ENCODE measurements at regions not wholly inside any gene's neighbourhood (a gene's known extent, or its start where the extent isn't known, plus 50 kb on each side); places are given as distances from the start of the nearest gene placed in this dataset.

DNA sequence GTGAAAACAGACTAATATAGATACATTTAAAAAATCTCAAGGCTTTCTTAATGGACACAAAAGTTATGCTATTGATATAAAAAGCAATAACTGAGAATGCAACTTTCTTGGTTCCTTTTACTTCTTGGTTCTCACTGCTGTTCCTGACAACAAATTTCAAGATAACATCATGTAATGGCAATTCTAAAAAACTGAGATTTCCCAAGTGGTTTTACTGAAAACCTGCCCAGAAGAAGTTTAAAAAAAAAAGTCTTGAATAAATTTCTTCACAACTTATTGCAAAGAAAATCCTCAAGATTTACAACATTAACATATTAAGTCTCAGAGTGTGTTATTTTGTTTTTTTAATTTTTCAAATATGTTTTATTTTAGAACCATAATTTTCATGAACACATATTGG lies 302.8 kb upstream of the COX7C start:
- CTCF ChIA-PET (ENCODE audit: low intra/inter-chr PET ratio, low total read pairs): no interaction called here
- FAIRE-seq: no peak
- POLR2A ChIA-PET: no interaction called here
- H3K4me1 ChIP-seq (ENCODE audit: insufficient read depth, low read length): no peaks in the 10 kb centered on the region
- H4K20me1 ChIP-seq (ENCODE audit: insufficient read depth, low read length): no peaks in the 10 kb centered on the region
- no peak overlapping the region for H2AFZ ChIP-seq (ENCODE audit: low read length)
- no peak overlapping the region for H3K4me3 ChIP-seq (replicated peaks in 1 of 3; ENCODE audit: insufficient read depth in 1 of 3, low read depth in 2 of 3, low read length in 3 of 3)
- no peak for ATAC-seq
- no peaks in the 10 kb centered on the region for H3K79me2 ChIP-seq (ENCODE audit: insufficient read depth, low read length)
- TF ChIP-seq ZNF253 (CRISPR knock-in tag; IDR thresholded peaks at IDR 0.05; ENCODE audit: borderline replicate concordance): no peak
- no peak for TF ChIP-seq ZNF761 (CRISPR knock-in tag; conservative IDR thresholded peaks at IDR 0.05)
- no peak for TF ChIP-seq SALL1 (CRISPR knock-in tag; IDR thresholded peaks at IDR 0.05)
- TF ChIP-seq ELF3 (CRISPR knock-in tag; IDR thresholded peaks at IDR 0.05): no peak
- no peak for TF ChIP-seq NCOA2 (CRISPR knock-in tag; IDR thresholded peaks at IDR 0.05)
- TF ChIP-seq MEF2D (CRISPR knock-in tag; IDR thresholded peaks at IDR 0.05): no peak
- no peak for TF ChIP-seq PHB2 (IDR thresholded peaks at IDR 0.05; ENCODE audit: partially characterized antibody)
- TF ChIP-seq ZNF563 (CRISPR knock-in tag; IDR thresholded peaks at IDR 0.05): no peak
- no peak for TF ChIP-seq SMC3 (IDR thresholded peaks at IDR 0.05; ENCODE audit: low read length)
- no peak for TF ChIP-seq TBP (CRISPR knock-in tag; IDR thresholded peaks at IDR 0.05)
- TF ChIP-seq CEBPB (IDR thresholded peaks at IDR 0.05; ENCODE audit: borderline replicate concordance, low read depth, low read length): no peak
- no peak for TF ChIP-seq ZBTB21 (CRISPR knock-in tag; IDR thresholded peaks at IDR 0.05)
- no peak for TF ChIP-seq ZNF724P (CRISPR knock-in tag; IDR thresholded peaks at IDR 0.05; ENCODE audit: borderline replicate concordance)
- in situ Hi-C loops (cut with HindIII; ENCODE audit: extremely low pct_ligation_motif_present, low pct_unique_long_range_greater_than_20kb) (no loop called here), intact Hi-C loops (cut with micrococcal nuclease; ENCODE audit: unreplicated experiment) (no loop called here)
- no TSS peak for BruUV-seq (replicated peaks)
- H3K36me3 ChIP-seq (replicated peaks in 1 of 2; ENCODE audit: control insufficient read depth in 1 of 2, insufficient read depth in 2 of 2, low read length in 2 of 2): no peaks in the 10 kb centered on the region
- no peak for DNase-seq (ENCODE audit: low spot score)
- H3K27me3 ChIP-seq (ENCODE audit: control insufficient read depth in 1 of 2, insufficient read depth in 2 of 2, low read length in 2 of 2): no peaks in the 10 kb centered on the region
- no peak overlapping the region for H3K9ac ChIP-seq (ENCODE audit: insufficient read depth, low read depth, low read length)
- H3K4me2 ChIP-seq (ENCODE audit: low read depth, low read length): no peak overlapping the region
- no peaks in the 10 kb centered on the region for H3K9me3 ChIP-seq (ENCODE audit: low read length)
- H3K27ac ChIP-seq (ENCODE audit: extremely low read length, insufficient read depth, low read length): no peak overlapping the region

DNA sequence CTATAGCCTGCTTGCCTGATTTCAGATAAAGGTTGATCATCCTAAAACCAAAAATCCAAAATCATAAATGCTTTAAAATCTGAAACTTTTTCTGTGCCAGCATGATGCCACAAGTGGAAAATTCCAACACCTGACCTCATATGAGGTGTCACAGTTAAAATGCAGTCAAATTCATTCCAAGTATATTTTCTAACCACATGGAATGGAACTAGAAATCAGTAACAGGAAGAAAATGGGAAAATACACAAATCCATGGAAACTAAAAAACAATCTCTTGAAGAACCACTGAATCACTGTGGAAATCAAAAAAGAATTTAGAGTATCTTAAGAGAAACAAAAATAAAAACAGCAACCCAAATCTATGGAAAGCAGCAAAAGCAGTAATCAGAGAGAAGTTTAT lies 297.5 kb upstream of the COX7C start:
- no peak overlapping the region for H3K4me3 ChIP-seq (replicated peaks in 1 of 3; ENCODE audit: insufficient read depth in 1 of 3, low read depth in 2 of 3, low read length in 3 of 3)
- no peak overlapping the region for H2AFZ ChIP-seq (ENCODE audit: low read length)
- ChIA-PET CTCF (ENCODE audit: low intra/inter-chr PET ratio, low total read pairs) (no interaction called here), POLR2A (no interaction called here)
- no peaks in the 10 kb centered on the region for H3K9me3 ChIP-seq (ENCODE audit: low read length)
- DNase-seq (ENCODE audit: low spot score): no peak
- no peak for FAIRE-seq
- no peak for ATAC-seq
- no peak overlapping the region for H3K27ac ChIP-seq (ENCODE audit: extremely low read length, insufficient read depth, low read length)
- intact Hi-C loops (cut with micrococcal nuclease; ENCODE audit: unreplicated experiment): no loop called here
- H3K36me3 ChIP-seq (replicated peaks in 1 of 2; ENCODE audit: control insufficient read depth in 1 of 2, insufficient read depth in 2 of 2, low read length in 2 of 2): no peaks in the 10 kb centered on the region
- H4K20me1 ChIP-seq (ENCODE audit: insufficient read depth, low read length): no peaks in the 10 kb centered on the region
- H3K79me2 ChIP-seq (ENCODE audit: insufficient read depth, low read length): no peaks in the 10 kb centered on the region
- no peak overlapping the region for H3K4me2 ChIP-seq (ENCODE audit: low read depth, low read length)
- in situ Hi-C loops (cut with HindIII; ENCODE audit: extremely low pct_ligation_motif_present, low pct_unique_long_range_greater_than_20kb): no loop called here
- no peaks in the 10 kb centered on the region for H3K27me3 ChIP-seq (ENCODE audit: control insufficient read depth in 1 of 2, insufficient read depth in 2 of 2, low read length in 2 of 2)
- BruUV-seq (replicated peaks): no TSS peak
- no peak overlapping the region for H3K9ac ChIP-seq (ENCODE audit: insufficient read depth, low read depth, low read length)
- no peaks in the 10 kb centered on the region for H3K4me1 ChIP-seq (ENCODE audit: insufficient read depth, low read length)
- TF ChIP-seq KDM3A (CRISPR knock-in tag; IDR thresholded peaks at IDR 0.05; ENCODE audit: low read depth) (no peak), ATF7 (IDR thresholded peaks at IDR 0.05) (no peak), ATF7 (CRISPR knock-in tag; IDR thresholded peaks at IDR 0.05) (no peak), HOXA3 (CRISPR knock-in tag; IDR thresholded peaks at IDR 0.05) (no peak), DNMT3B (CRISPR knock-in tag; conservative IDR thresholded peaks at IDR 0.05) (no peak), SIN3A (IDR thresholded peaks at IDR 0.05; ENCODE audit: borderline replicate concordance, low read depth, low read length) (no peak), RFX1 (IDR thresholded peaks at IDR 0.05) (no peak), NFE2L2 (IDR thresholded peaks at IDR 0.05; ENCODE audit: low read length) (no peak), ZNF629 (CRISPR knock-in tag; conservative IDR thresholded peaks at IDR 0.05) (no peak), FOSL1 (CRISPR knock-in tag; IDR thresholded peaks at IDR 0.05; ENCODE audit: borderline replicate concordance) (no peak), SOX13 (IDR thresholded peaks at IDR 0.05) (no peak), SOX13 (CRISPR knock-in tag; conservative IDR thresholded peaks at IDR 0.05 in 1 of 2, IDR thresholded peaks at IDR 0.05 in 1 of 2) (no peak)
- TF ChIP-seq, protein P1, sequence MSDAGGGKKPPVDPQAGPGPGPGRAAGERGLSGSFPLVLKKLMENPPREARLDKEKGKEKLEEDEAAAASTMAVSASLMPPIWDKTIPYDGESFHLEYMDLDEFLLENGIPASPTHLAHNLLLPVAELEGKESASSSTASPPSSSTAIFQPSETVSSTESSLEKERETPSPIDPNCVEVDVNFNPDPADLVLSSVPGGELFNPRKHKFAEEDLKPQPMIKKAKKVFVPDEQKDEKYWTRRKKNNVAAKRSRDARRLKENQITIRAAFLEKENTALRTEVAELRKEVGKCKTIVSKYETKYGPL (CRISPR knock-in tag; IDR thresholded peaks at IDR 0.05): no peak

Data from HepG2 (cell line).